H1 (cell line): ENCODE measurements at regions not wholly inside any gene's neighbourhood (a gene's known extent, or its start where the extent isn't known, plus 50 kb on each side); places are given as distances from the start of the nearest gene placed in this dataset.

ENCODE experiments used
- BACH1 ChIP-seq: IDR thresholded peaks from 2 replicates; pipeline ENCODE4 v1.6.1; 2012; ENCODE audit warnings: low read length, improper control_type of control experiment
- CEBPB ChIP-seq: IDR thresholded peaks from 2 replicates; pipeline ENCODE4 v1.6.1; 2012; ENCODE audit warnings: low read depth, low read length
- CTCF ChIP-seq, 3 experiments: IDR thresholded peaks; 1 replicate in 2 of 3; 2 replicates in 1 of 3; pipeline versions ENCODE4 v1.5.1 to v1.6.1; 2011; ENCODE audit warnings: low read length in 3 of 3, mild to moderate bottlenecking in 3 of 3, inconsistent platforms in 2 of 3, low read depth in 1 of 3, moderate library complexity in 1 of 3; ENCODE audit not compliant: insufficient read depth in 1 of 3; ENCODE audit errors: control extremely low read depth in 1 of 3
- MAX ChIP-seq: IDR thresholded peaks from 2 replicates; pipeline ENCODE4 v1.6.1; 2012; ENCODE audit warnings: inconsistent platforms
- POLR2A ChIP-seq, 2 experiments: IDR thresholded peaks; 1 replicate in 1 of 2; 2 replicates in 1 of 2; pipeline ENCODE4 v1.6.1; 2011; ENCODE audit warnings: low read depth in 2 of 2, low read length in 2 of 2, mild to moderate bottlenecking in 2 of 2; ENCODE audit errors: control extremely low read depth in 1 of 2
- POLR2AphosphoS5 ChIP-seq: IDR thresholded peaks from 2 replicates; pipeline ENCODE4 v1.6.1; 2011; ENCODE audit warnings: low read depth, low read length
- RAD21 ChIP-seq, 2 experiments: IDR thresholded peaks in 1 of 2; conservative IDR thresholded peaks in 1 of 2; 2 replicates each; pipeline ENCODE4 v1.6.1; 2011; ENCODE audit warnings: low read depth in 2 of 2, low read length in 2 of 2, improper control_type of control experiment in 1 of 2, inconsistent platforms in 1 of 2, mild to moderate bottlenecking in 1 of 2, moderate library complexity in 1 of 2
- SRF ChIP-seq: IDR thresholded peaks from 2 replicates; pipeline ENCODE4 v1.6.1; 2011; ENCODE audit warnings: mild to moderate bottlenecking, low read depth, low read length, moderate library complexity
- USF2 ChIP-seq: IDR thresholded peaks from 2 replicates; pipeline ENCODE4 v1.6.1; 2011; ENCODE audit warnings: low read length, improper control_type of control experiment
- YY1 ChIP-seq: IDR thresholded peaks from 2 replicates; pipeline ENCODE4 v1.6.1; 2011; ENCODE audit warnings: low read depth, mild to moderate bottlenecking, low read length

GRCh38 chr1:118783095-118783758, 204.9 kb downstream of the TBX15 start:
- TF ChIP-seq CTCF (IDR thresholded peaks at IDR 0.05; ENCODE audit: control extremely low read depth in 1 of 3, insufficient read depth in 1 of 3, low read depth in 1 of 3, low read length in 3 of 3) (no peak), MAX (no peak), SRF (no peak), POLR2A (IDR thresholded peaks at IDR 0.05; ENCODE audit: control extremely low read depth in 1 of 2, low read depth in 2 of 2, low read length in 2 of 2) (no peak), RAD21 (IDR thresholded peaks at IDR 0.05 in 1 of 2, conservative IDR thresholded peaks at IDR 0.05 in 1 of 2; ENCODE audit: low read depth in 2 of 2, low read length in 2 of 2) (peak; percentile 2 to 13; a peak in 1 of 4 replicates), CEBPB (no peak), YY1 (no peak), USF2 (no peak), BACH1 (no peak), POLR2AphosphoS5 (no peak)
